HAP-1 (cell line): ENCODE measurements at regions not wholly inside any gene's neighbourhood (a gene's known extent, or its start where the extent isn't known, plus 50 kb on each side); places are given as distances from the start of the nearest gene placed in this dataset.

Experiments
- DNase-seq, 2 experiments: peaks; one replicate each; pipeline ENCODE4 v3.0.0-alpha.2; 2016 to 2020; ENCODE audit warnings: low spot score in 2 of 2
- H3K27me3 ChIP-seq: fragments of 250-450 bp; sonication (Bioruptor Pico); 2 replicates; pipeline ENCODE4 v1.5.1; 2020; ENCODE audit warnings: low read depth, mild to moderate bottlenecking, moderate library complexity
- H3K36me3 ChIP-seq: fragments of 250-450 bp; sonication (Bioruptor Pico); replicated peaks from 2 replicates; pipeline ENCODE4 v1.5.1; 2020; ENCODE audit warnings: mild to moderate bottlenecking
- H3K4me1 ChIP-seq: fragments of 250-450 bp; sonication (Bioruptor Pico); 2 replicates; pipeline ENCODE4 v1.5.1; 2020; ENCODE audit warnings: mild to moderate bottlenecking
- H3K4me3 ChIP-seq: fragments of 250-450 bp; sonication (Bioruptor Pico); 2 replicates; pipeline ENCODE4 v1.5.1; 2020; ENCODE audit warnings: mild to moderate bottlenecking, moderate library complexity
- H3K9me3 ChIP-seq: fragments of 250-450 bp; sonication (Bioruptor Pico); 2 replicates; pipeline ENCODE4 v1.5.1; 2020; ENCODE audit warnings: mild to moderate bottlenecking, moderate library complexity
- in situ Hi-C: fragments of 300-500 bp; cut with MboI; formaldehyde crosslinking; loops from 3 replicates; pipeline ENCODE4 v1.14.3; 2020; ENCODE audit warnings: low sequenced_read_pairs, inconsistent platforms, mixed read lengths

DNA sequence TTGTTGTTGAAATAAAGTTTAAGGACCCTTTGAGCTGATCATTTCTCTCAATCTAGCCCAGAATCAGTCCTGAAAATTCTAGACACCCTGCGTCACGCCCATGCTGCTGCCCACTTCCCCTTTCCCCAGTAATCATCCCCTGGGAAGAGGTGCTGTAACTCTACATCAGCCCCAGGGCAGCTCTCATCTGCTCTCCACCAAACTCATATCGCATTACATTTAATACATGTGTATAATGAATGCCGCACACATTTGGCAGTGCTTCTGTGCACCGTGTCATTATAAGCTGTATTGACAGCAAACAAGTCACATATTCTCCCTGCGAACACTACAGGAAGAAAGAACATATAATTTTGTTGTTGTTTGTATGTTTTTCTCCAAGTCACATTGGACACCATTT lies 539.7 kb upstream of the DAB1 start:
- Histone ChIP-seq H3K4me1 (no peaks in the 10 kb centered on the region), H3K4me3 (no peak overlapping the region), H3K36me3 (no peaks in the 10 kb centered on the region), H3K9me3 (no peaks in the 10 kb centered on the region), H3K27me3 (no peaks in the 10 kb centered on the region)
- in situ Hi-C loops: no loop called here
- no peak for DNase-seq

DNA sequence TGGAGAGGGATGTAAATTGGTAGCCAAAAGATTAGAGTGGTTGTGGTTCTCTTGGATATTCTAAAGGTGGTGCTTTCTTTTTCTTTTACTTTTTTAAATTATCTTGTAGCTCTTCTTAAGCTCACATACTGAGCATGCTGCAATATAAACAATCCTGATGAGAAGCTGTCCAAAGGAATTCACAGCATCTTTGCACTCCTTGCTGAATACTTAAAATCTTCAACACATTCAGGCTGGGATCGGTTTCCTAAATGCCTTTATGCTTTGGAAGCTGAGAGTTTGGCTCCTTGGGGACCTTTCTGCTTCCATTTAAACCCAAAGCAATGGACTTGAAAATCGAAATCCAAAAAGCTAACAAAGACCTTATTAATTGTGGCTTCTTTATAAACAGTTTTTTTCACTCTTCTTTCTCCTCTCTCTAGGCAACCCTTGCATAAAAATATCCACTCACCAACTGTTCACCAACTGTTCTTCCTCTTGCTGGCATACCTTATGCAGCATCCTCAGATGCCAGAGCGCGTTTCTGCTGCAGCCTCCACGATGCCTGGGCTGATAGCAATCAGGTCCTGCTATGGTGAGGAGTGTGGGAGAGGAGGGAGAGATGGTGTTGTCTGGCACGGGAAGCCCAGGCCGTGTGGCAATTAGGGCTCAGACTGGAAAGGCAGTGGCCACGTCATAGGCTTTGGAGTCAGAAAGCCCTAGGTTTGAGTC lies 535.8 kb upstream of the DAB1 start:
- Histone ChIP-seq H3K27me3 (no peaks in the 10 kb centered on the region), H3K9me3 (no peaks in the 10 kb centered on the region), H3K4me1 (no peaks in the 10 kb centered on the region), H3K36me3 (no peaks in the 10 kb centered on the region), H3K4me3 (no peak overlapping the region)
- DNase-seq: no peak
- in situ Hi-C loops: no loop called here

DNA sequence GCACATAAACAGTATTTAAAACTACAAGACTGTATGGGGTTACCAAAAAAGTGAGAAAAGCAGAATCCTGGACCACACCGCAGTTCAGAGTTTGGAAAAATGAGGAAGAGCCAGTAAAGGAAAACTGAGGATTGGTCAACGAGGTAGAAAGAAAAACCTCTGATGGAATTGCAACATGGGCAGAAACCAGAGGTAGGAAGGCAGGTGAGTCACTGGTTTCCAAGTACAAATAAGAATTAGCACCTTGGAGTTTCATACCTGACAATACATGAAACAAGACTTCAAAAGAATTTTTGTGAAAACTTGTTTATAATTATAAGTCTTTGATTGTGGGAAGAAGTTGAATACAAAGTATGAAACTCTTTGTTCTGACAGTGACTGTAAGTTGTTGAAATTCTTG lies 533.7 kb upstream of the DAB1 start:
- Histone ChIP-seq H3K9me3 (no peaks in the 10 kb centered on the region), H3K36me3 (no peaks in the 10 kb centered on the region), H3K4me1 (no peaks in the 10 kb centered on the region), H3K4me3 (no peak overlapping the region), H3K27me3 (no peaks in the 10 kb centered on the region)
- DNase-seq: no peak
- in situ Hi-C loops: no loop called here

DNA sequence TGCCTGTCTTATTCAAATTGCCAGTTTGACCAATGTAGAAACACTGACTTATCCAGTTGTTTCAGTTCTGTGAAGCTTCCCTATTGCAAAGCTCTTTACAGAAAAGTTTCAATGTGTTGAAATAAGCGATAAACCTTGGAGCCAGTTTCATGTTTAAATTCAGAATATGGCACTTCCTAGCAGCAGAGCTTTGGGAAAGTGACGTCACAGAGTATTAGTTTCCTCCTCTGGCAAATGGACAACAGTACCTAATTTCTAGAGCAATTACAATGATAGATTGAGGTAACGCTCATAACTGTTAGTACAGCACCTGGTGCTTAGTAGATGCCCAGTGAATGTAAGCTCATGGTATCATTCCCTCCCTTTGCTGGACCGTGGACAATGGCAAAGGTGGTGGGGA lies 527.5 kb upstream of the DAB1 start:
- H3K27me3 ChIP-seq: no peaks in the 10 kb centered on the region
- no peaks in the 10 kb centered on the region for H3K4me1 ChIP-seq
- no peak overlapping the region for H3K4me3 ChIP-seq
- no peaks in the 10 kb centered on the region for H3K36me3 ChIP-seq
- no peaks in the 10 kb centered on the region for H3K9me3 ChIP-seq
- in situ Hi-C loops: no loop called here
- no peak for DNase-seq

DNA sequence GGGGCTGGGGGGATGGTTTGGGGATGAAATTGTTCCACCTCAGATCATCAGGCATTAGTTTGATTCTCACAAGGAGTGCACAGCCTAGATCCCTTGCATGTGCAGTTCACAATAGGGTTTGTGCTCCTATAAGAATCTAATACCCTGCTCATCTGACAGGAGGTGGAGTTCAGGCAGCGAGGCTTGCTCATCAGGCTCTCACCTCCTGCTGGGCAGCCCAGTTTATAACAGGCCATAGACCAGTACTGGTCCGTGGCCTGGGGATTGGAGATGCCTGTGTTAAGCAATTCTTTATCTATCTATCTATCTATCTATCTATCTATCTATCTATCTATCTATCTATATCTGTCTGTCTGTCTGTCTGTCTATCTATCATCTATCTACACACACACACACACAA lies 525.3 kb upstream of the DAB1 start:
- no peaks in the 10 kb centered on the region for H3K4me1 ChIP-seq
- in situ Hi-C loops: no loop called here
- H3K27me3 ChIP-seq: no peaks in the 10 kb centered on the region
- H3K9me3 ChIP-seq: no peaks in the 10 kb centered on the region
- DNase-seq: no peak
- no peaks in the 10 kb centered on the region for H3K36me3 ChIP-seq
- H3K4me3 ChIP-seq: no peak overlapping the region

DNA sequence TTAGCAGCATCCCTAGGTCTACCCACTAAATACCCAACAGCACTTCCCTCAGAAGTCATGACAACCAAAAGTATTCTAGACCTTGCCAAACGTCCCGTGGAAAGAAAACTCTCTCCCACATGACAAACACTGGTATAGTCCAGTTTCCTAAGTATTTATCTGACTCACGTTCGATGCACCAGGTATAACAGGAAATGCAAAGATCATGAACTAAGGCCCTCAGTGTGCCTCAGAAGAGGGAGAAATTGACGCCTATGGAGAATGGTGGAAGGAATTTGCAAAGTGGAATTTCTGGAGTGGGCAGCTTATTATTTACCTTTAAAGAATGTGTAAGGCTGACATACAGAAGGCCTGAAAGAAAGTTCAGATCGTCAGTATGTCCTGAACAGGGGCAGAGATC lies 523.6 kb upstream of the DAB1 start:
- no peaks in the 10 kb centered on the region for H3K36me3 ChIP-seq
- H3K9me3 ChIP-seq: no peaks in the 10 kb centered on the region
- H3K4me1 ChIP-seq: no peaks in the 10 kb centered on the region
- no peaks in the 10 kb centered on the region for H3K27me3 ChIP-seq
- in situ Hi-C loops: no loop called here
- DNase-seq: no peak
- H3K4me3 ChIP-seq: no peak overlapping the region

DNA sequence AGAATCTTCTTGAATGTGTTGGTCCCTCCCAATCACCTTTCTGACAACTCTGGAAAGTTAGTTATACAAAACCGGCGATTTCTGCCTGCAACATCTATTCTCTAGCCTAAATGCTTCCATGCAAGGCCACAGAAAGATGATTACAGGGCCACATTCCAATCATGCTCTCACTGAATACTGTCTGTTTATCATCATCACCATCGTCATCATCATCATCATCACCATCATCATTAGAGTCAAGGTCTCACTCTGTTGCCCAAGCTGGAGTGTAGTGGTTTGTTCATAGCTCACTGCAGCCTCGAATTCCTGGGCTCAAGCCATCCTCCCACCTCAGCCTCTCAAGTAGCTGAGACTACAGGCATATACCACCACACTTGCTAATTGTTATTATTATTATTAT lies 521.2 kb upstream of the DAB1 start:
- no peaks in the 10 kb centered on the region for H3K9me3 ChIP-seq
- in situ Hi-C loops: no loop called here
- no peak for DNase-seq
- H3K4me1 ChIP-seq: no peaks in the 10 kb centered on the region
- H3K36me3 ChIP-seq: no peaks in the 10 kb centered on the region
- no peak overlapping the region for H3K4me3 ChIP-seq
- no peaks in the 10 kb centered on the region for H3K27me3 ChIP-seq

DNA sequence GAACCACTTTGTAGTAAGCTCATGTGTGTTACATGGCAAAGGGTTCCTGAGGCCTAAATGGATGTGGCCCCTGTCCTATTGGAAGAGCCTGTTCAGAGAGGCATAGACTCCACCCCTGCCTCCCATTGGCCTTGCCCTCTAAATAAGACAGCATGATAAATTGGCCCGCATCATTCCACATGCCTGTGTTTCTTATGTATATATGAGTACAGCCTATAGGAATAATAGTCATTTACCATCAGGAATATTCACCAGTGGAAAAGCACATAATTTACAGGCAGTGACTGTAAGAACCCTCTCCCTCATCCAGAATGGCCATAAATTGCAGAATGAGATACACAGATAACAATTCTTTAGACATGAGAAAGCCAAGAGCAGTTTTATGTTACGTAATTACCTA lies 519.5 kb upstream of the DAB1 start:
- Histone ChIP-seq H3K36me3 (no peaks in the 10 kb centered on the region), H3K9me3 (no peaks in the 10 kb centered on the region), H3K4me3 (no peak overlapping the region), H3K4me1 (no peaks in the 10 kb centered on the region), H3K27me3 (no peaks in the 10 kb centered on the region)
- no peak for DNase-seq
- in situ Hi-C loops: no loop called here

DNA sequence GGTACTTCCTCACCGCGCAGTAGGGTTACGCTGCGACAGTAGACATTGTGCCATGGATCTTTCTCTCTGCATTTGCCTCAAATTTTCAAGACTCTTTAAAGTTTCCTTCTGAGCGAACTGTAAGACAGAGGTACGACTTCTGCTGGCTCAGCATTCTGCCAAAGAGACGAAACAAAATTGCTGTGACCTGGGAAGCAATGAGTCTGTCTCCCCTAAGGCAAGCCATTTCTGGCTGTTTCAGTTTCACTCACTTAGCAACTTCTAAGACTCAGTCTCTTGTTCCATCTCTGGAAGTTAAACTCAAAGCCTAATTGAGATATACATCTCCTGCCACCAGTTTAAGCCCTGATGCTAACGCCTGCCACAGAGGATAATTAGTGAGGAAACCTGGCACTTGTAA lies 510.9 kb upstream of the DAB1 start:
- no peaks in the 10 kb centered on the region for H3K9me3 ChIP-seq
- H3K4me1 ChIP-seq: no peaks in the 10 kb centered on the region
- H3K4me3 ChIP-seq: no peak overlapping the region
- in situ Hi-C loops: no loop called here
- no peaks in the 10 kb centered on the region for H3K36me3 ChIP-seq
- no peaks in the 10 kb centered on the region for H3K27me3 ChIP-seq
- DNase-seq: no peak

DNA sequence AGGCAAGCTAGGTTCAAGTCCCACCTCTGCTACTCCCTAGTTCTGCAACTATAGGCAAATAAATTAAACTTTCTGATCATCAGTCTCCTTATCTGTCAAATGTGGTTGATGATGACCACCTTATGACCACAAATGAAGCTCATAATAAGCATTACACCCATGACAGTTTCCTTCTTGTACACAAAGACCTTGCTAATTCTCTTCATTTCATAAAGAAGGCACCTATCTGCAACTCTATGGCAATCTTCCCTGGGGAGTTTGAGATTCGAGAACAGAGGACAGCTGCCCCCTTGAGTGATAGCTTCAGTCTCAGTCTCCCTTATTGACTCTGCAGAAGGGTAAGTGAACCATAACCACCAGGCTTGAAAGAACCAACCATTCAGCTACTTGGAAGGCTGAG lies 503.1 kb upstream of the DAB1 start:
- no peaks in the 10 kb centered on the region for H3K36me3 ChIP-seq
- H3K9me3 ChIP-seq: no peaks in the 10 kb centered on the region
- no peak for DNase-seq
- no peaks in the 10 kb centered on the region for H3K4me1 ChIP-seq
- in situ Hi-C loops: no loop called here
- H3K4me3 ChIP-seq: no peak overlapping the region
- H3K27me3 ChIP-seq: no peaks in the 10 kb centered on the region

DNA sequence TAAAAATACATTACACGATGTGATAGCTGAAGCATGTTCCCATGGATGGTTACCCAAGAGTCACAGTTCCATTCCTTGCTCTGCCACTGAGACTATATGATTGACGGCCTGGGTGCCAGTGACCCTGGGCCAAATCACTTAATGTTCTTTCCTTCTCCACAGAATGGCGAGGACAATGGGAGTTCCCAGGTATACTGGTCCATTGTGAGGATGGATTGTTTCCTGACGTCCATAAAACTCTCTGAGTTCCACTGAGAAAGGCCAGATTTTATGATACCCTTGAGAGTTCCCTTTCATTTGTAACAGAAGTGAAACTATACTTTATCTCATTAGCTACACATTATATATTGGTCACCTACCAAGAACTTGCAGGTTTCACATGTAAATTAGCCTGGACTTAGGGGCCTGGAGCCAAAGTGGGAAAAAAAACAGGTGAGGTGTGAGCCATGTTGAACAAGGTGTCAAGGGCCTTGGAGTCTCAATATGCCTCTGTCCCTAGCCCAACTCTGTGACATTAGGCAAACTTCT lies 502.2 kb upstream of the DAB1 start:
- no peaks in the 10 kb centered on the region for H3K27me3 ChIP-seq
- no peak for DNase-seq
- no peaks in the 10 kb centered on the region for H3K36me3 ChIP-seq
- H3K4me3 ChIP-seq: no peak overlapping the region
- H3K4me1 ChIP-seq: no peaks in the 10 kb centered on the region
- H3K9me3 ChIP-seq: no peaks in the 10 kb centered on the region
- in situ Hi-C loops: no loop called here

DNA sequence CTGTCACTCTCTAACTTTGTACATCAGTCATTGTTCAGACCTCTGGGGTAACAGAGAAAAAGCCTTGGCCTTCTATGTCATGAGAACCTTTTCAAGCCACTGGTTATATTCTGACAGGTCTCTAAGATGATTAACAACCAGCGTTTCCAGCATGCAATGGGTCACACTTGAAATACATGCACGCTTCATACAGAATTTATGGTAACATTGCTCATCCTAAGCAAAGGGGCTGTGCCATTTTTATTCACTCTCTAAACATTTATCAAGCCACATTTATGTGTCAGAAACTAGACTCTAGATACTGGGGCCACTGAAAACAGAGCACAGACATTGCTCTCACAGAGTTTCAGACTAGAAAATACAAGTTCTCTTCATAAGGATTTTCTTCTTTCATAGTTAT lies 501.4 kb upstream of the DAB1 start:
- in situ Hi-C loops: no loop called here
- no peaks in the 10 kb centered on the region for H3K36me3 ChIP-seq
- no peaks in the 10 kb centered on the region for H3K4me1 ChIP-seq
- H3K4me3 ChIP-seq: no peak overlapping the region
- H3K9me3 ChIP-seq: no peaks in the 10 kb centered on the region
- no peaks in the 10 kb centered on the region for H3K27me3 ChIP-seq
- no peak for DNase-seq

DNA sequence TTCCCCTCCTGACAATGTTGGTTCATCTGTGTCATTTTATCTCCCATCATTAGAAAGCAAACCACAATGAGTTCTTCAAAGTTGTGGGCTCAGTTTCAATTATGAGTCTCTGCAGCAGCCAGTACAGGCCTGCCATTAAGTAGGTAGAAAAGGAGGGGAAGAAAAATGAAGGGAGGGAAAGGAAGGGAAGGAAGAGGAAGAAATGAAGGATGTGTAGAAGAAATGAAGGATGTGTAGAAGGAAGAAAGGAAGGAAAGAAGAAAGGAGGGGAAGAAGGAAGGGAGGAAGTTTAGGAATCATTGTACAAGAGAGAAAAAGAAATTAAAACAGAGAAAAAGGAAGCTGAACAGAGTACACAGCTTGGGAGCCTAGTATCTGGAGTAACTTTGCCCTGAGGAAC lies 498.3 kb upstream of the DAB1 start:
- in situ Hi-C loops: no loop called here
- no peaks in the 10 kb centered on the region for H3K27me3 ChIP-seq
- no peaks in the 10 kb centered on the region for H3K4me1 ChIP-seq
- H3K36me3 ChIP-seq: no peaks in the 10 kb centered on the region
- H3K4me3 ChIP-seq: no peak overlapping the region
- no peak for DNase-seq
- no peaks in the 10 kb centered on the region for H3K9me3 ChIP-seq

DNA sequence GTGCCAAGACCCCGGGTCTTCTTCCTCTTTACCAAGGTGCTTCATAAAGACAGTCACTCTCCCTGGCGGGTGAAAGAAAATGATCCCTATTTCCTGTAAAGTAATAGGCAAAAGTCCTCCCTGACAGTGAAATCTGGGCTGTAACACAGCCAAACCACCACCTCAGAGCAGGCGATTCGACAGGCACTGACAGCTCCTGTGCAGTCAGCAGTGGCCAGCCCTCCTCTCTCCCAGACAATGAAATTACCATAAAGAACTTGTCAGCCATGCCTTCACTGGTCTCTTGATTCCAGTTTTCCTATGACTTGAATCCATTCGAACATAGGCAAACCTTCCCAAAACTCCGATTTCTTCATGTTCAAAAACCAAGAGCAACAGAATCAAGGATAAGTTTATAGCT lies 492.2 kb upstream of the DAB1 start:
- no peaks in the 10 kb centered on the region for H3K9me3 ChIP-seq
- H3K27me3 ChIP-seq: no peaks in the 10 kb centered on the region
- no peak overlapping the region for H3K4me3 ChIP-seq
- no peak for DNase-seq
- in situ Hi-C loops: no loop called here
- no peaks in the 10 kb centered on the region for H3K36me3 ChIP-seq
- no peaks in the 10 kb centered on the region for H3K4me1 ChIP-seq

DNA sequence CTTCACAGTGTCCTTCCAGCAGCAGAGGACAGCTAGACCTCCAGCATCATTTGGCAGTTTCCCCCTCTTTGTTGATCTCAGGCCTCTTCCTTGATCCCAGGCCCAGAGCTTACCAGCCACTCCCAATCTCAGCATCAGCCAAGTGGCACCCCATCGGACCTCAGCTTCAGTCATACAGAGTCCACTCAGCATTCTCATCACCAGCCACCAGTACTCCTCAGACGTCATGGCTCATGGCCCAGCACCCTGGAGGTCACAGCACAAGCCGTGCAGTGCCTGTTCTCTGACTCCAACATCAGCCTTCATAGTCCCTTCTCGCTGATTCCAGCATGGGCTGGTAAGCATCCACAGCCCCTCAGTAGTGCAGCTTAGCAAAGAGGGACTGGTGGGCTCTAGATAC lies 487.6 kb upstream of the DAB1 start:
- no peak for DNase-seq
- in situ Hi-C loops: no loop called here
- Histone ChIP-seq H3K27me3 (no peaks in the 10 kb centered on the region), H3K9me3 (no peaks in the 10 kb centered on the region), H3K36me3 (no peaks in the 10 kb centered on the region), H3K4me1 (no peaks in the 10 kb centered on the region), H3K4me3 (no peak overlapping the region)
